Caco-2 (cell line): ENCODE measurements at regions not wholly inside any gene's neighbourhood (a gene's known extent, or its start where the extent isn't known, plus 50 kb on each side); places are given as distances from the start of the nearest gene placed in this dataset.

Experiments used
- BruUV-seq: library from RNA; stranded (reverse); fragments of 400-500 nt; replicated peaks from 2 replicates; lab custom pipeline; 2021; lab: Mats Ljungman, UMichigan
- CTCF ChIA-PET: fragments of 300-600 bp; sonication (Branson Sonifier 250); formaldehyde crosslinking; loops from one replicate; lab custom pipeline; 2022; ENCODE audit warnings: antibody characterized with exemption; lab: Charles Lee
- POLR2A ChIA-PET: fragments of 300-600 bp; sonication (Branson Sonifier 250); formaldehyde crosslinking; loops from one replicate; lab custom pipeline; 2022; ENCODE audit warnings: antibody characterized with exemption; lab: Charles Lee
- DNase-seq, 2 experiments: peaks; one replicate each; pipeline versions ENCODE4 v3.0.0 to v3.0.0-alpha.2; 2020 to 2022
- H3K27me3 ChIP-seq: replicated peaks from 2 replicates; pipeline ENCODE4 v1.6.0; 2011; ENCODE audit warnings: low read length; ENCODE audit not compliant: control insufficient read depth, insufficient read depth
- H3K36me3 ChIP-seq: 2 replicates; pipeline ENCODE4 v1.5.1; 2011; ENCODE audit warnings: low read length; ENCODE audit not compliant: control insufficient read depth, insufficient read depth
- H3K4me1 ChIP-seq: fragments of 250-450 bp; sonication (Bioruptor Pico); 2 replicates; pipeline ENCODE4 v1.5.1; 2020; ENCODE audit warnings: mild to moderate bottlenecking
- H3K4me3 ChIP-seq: 2 replicates; pipeline ENCODE4 v1.5.1; 2011; ENCODE audit warnings: low read depth, mild to moderate bottlenecking, control low read depth, low read length
- H3K9me3 ChIP-seq: fragments of 250-450 bp; sonication (Bioruptor Pico); 2 replicates; pipeline ENCODE4 v1.5.1; 2020; ENCODE audit warnings: mild to moderate bottlenecking, moderate library complexity
- H3K27ac Mint-ChIP-seq: one replicate; pipeline ENCODE4 v1.8.0; 2022; ENCODE audit warnings: mixed read lengths; ENCODE audit not compliant: unreplicated experiment
- H3K27me3 Mint-ChIP-seq: one replicate; pipeline ENCODE4 v1.8.0; 2022; ENCODE audit warnings: mixed read lengths; ENCODE audit not compliant: insufficient read depth, unreplicated experiment
- H3K36me3 Mint-ChIP-seq: one replicate; pipeline ENCODE4 v1.8.0; 2022; ENCODE audit warnings: mild to moderate bottlenecking, mixed read lengths; ENCODE audit not compliant: insufficient read depth, unreplicated experiment
- H3K4me1 Mint-ChIP-seq: one replicate; pipeline ENCODE4 v1.8.0; 2022; ENCODE audit warnings: low read depth, mixed read lengths; ENCODE audit not compliant: unreplicated experiment
- H3K4me3 Mint-ChIP-seq: one replicate; pipeline ENCODE4 v1.8.0; 2022; ENCODE audit warnings: mild to moderate bottlenecking, moderate library complexity, mixed read lengths; ENCODE audit not compliant: unreplicated experiment
- H3K9me3 Mint-ChIP-seq: one replicate; pipeline ENCODE4 v1.8.0; 2022; ENCODE audit warnings: mixed read lengths; ENCODE audit not compliant: unreplicated experiment
- intact Hi-C: fragments of 100-400 bp; cut with micrococcal nuclease; formaldehyde crosslinking; loops from one replicate; pipeline ENCODE4 v1.10.0; 2022; ENCODE audit not compliant: unreplicated experiment
- TF ChIP-seq, protein P1 (sequence below), 2 experiments: fragments of 200-600 bp in 1 of 2; IDR thresholded peaks; 1 replicate in 1 of 2; 2 replicates in 1 of 2; pipeline versions ENCODE4 v1.5.1 to v1.8.0; 2011 to 2022; ENCODE audit warnings: antibody characterized with exemption in 1 of 2, control low read depth in 1 of 2, inconsistent platforms in 1 of 2, low read depth in 1 of 2, low read length in 1 of 2, mild to moderate bottlenecking in 1 of 2, moderate library complexity in 1 of 2; ENCODE audit not compliant: insufficient read depth in 1 of 2, severe bottlenecking in 1 of 2, unreplicated experiment in 1 of 2

DNA sequence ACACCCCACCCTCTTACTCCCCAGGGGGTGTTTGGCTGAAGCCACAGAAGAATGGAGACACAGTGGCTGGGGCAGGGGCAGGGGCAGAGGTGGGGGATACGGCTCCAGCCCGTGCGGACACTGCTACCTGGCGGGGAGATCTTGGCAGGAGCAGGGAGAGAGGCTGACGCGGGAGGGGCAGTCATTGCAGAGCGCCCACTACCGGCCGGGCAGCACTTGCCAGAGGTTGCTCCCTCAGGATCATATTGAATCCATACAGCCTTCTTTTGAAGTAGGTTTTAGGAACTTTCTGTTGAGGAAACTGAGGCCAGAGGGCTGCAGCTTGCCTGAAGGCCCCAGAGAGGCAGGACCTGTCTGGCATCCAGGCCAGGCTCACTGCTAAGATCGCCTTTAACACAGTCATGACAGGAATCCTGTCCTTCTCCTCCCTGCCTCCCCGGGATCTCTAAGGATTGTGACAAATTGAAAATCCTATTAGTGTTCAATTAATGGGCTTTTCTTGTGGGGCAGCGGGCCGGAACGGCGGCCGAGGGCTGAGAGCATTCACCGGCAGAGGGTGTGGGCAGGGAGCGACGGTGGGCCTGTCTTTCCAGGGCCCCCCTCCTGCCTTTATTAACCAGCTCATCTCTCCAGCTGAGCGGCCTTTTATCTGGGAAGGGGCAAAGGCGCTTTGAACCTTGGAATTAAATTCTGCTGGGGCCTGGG is 65.5 kb upstream of the WNT4 start:
- CTCF ChIA-PET: interaction anchor here (0.5 kb wide), 1 partner anchor 414 kb away, joined by 3 read pairs; no protein-coding TSS in a partner anchor
- TF ChIP-seq, protein P1, sequence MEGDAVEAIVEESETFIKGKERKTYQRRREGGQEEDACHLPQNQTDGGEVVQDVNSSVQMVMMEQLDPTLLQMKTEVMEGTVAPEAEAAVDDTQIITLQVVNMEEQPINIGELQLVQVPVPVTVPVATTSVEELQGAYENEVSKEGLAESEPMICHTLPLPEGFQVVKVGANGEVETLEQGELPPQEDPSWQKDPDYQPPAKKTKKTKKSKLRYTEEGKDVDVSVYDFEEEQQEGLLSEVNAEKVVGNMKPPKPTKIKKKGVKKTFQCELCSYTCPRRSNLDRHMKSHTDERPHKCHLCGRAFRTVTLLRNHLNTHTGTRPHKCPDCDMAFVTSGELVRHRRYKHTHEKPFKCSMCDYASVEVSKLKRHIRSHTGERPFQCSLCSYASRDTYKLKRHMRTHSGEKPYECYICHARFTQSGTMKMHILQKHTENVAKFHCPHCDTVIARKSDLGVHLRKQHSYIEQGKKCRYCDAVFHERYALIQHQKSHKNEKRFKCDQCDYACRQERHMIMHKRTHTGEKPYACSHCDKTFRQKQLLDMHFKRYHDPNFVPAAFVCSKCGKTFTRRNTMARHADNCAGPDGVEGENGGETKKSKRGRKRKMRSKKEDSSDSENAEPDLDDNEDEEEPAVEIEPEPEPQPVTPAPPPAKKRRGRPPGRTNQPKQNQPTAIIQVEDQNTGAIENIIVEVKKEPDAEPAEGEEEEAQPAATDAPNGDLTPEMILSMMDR (IDR thresholded peaks at IDR 0.05; ENCODE audit: insufficient read depth in 1 of 2, low read depth in 1 of 2, low read length in 1 of 2, severe bottlenecking in 1 of 2, unreplicated experiment in 1 of 2): no peak
- POLR2A ChIA-PET: no interaction called here
- peaks cover 15% of the 10 kb centered on the region for H3K27me3 Mint-ChIP-seq
- no peaks in the 10 kb centered on the region for H3K36me3 Mint-ChIP-seq
- no TSS peak for BruUV-seq
- H3K27ac Mint-ChIP-seq: no peak overlapping the region
- H3K4me1 Mint-ChIP-seq: no peaks in the 10 kb centered on the region
- peak in 1 of 2 experiments; percentile 17 for DNase-seq
- intact Hi-C loops: no loop called here
- Histone ChIP-seq H3K9me3 (no peaks in the 10 kb centered on the region), H3K36me3 (no peaks in the 10 kb centered on the region), H3K27me3 (no peaks in the 10 kb centered on the region; the same call in 1 of the 2 replicates), H3K4me3 (no peak overlapping the region), H3K4me1 (no peaks in the 10 kb centered on the region)
- no peaks in the 10 kb centered on the region for H3K9me3 Mint-ChIP-seq
- no peak overlapping the region for H3K4me3 Mint-ChIP-seq

DNA sequence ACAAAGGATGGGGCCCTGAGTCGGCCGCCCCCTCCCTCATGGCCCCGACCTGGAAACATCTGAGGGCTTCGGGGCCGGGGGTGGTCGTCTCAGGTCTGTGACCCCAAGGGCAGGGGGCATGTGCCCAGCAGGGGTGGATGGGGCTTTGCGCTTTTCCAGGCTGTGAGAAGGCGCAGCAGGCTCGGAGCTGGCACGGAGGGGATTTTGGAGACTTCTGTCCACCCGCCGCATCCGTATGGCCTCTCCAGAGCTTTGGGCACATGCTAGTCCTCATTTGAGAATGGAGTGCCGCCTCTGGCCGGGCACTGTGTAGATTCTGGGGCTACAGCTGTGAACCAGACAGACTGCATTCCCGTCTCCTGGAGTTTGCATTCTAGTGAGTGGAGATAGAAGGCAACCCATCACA is 66.1 kb upstream of the WNT4 start:
- H3K27me3 Mint-ChIP-seq: peaks cover 10% of the 10 kb centered on the region

DNA sequence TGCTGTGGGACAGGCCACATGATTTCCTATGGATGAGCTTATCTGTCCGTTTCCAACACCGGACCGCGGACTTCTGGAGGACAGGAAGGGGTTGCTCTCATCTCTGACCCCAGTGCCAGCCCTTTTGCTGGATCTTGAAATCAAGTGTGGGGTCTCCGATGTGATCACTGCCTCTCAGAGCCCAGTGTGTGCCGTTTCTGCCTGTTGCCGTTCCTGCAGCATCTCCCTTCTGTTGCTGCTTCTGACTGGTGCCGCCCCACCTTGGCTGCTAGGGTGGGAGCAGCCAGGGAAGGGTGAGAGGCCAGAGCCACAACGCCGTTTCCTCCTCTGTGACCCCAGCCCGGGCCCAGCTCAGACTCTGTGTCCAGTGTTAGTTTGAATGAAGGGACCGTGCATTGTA is 67.3 kb upstream of the WNT4 start:
- H3K4me3 Mint-ChIP-seq: no peak overlapping the region
- no peaks in the 10 kb centered on the region for H3K36me3 ChIP-seq
- ChIA-PET POLR2A (no interaction called here), CTCF (no interaction called here)
- H3K4me3 ChIP-seq: no peak overlapping the region
- no peaks in the 10 kb centered on the region for H3K9me3 Mint-ChIP-seq
- peak in 1 of 2 experiments; percentile 5 for DNase-seq
- H3K4me1 ChIP-seq: no peaks in the 10 kb centered on the region
- H3K36me3 Mint-ChIP-seq: no peaks in the 10 kb centered on the region
- no TSS peak for BruUV-seq
- intact Hi-C loops: no loop called here
- no peaks in the 10 kb centered on the region; the same call in 1 of the 2 replicates for H3K27me3 ChIP-seq
- no peaks in the 10 kb centered on the region for H3K4me1 Mint-ChIP-seq
- no peak overlapping the region for H3K27ac Mint-ChIP-seq
- H3K27me3 Mint-ChIP-seq: peaks cover 10% of the 10 kb centered on the region
- TF ChIP-seq, protein P1 (IDR thresholded peaks at IDR 0.05; ENCODE audit: insufficient read depth in 1 of 2, low read depth in 1 of 2, low read length in 1 of 2, severe bottlenecking in 1 of 2, unreplicated experiment in 1 of 2): no peak
- H3K9me3 ChIP-seq: no peaks in the 10 kb centered on the region

More for the DNA sequence above, 66.1 kb upstream of the WNT4 start:
- no peaks in the 10 kb centered on the region; the same call in 1 of the 2 replicates for H3K27me3 ChIP-seq
- TF ChIP-seq, protein P1 (IDR thresholded peaks at IDR 0.05; ENCODE audit: insufficient read depth in 1 of 2, low read depth in 1 of 2, low read length in 1 of 2, severe bottlenecking in 1 of 2, unreplicated experiment in 1 of 2): no peak
- H3K36me3 ChIP-seq: no peaks in the 10 kb centered on the region
- intact Hi-C loops: no loop called here
- peak in 1 of 2 experiments; percentile 34 for DNase-seq
- no TSS peak for BruUV-seq
- H3K4me1 ChIP-seq: no peaks in the 10 kb centered on the region
- no peaks in the 10 kb centered on the region for H3K4me1 Mint-ChIP-seq
- no peak overlapping the region for H3K4me3 Mint-ChIP-seq
- H3K4me3 ChIP-seq: no peak overlapping the region
- ChIA-PET CTCF (no interaction called here), POLR2A (no interaction called here)
- H3K9me3 Mint-ChIP-seq: no peaks in the 10 kb centered on the region
- no peaks in the 10 kb centered on the region for H3K36me3 Mint-ChIP-seq
- H3K9me3 ChIP-seq: no peaks in the 10 kb centered on the region
- H3K27ac Mint-ChIP-seq: no peak overlapping the region
